Esophagus squamous epithelium (tissue), 4 donors: ENCODE measurements at regions not wholly inside any gene's neighbourhood (a gene's known extent, or its start where the extent isn't known, plus 50 kb on each side); places are given as distances from the start of the nearest gene placed in this dataset.

Source experiments
- CTCF ChIP-seq, 6 experiments: fragments of 450-650 bp in 4 of 6; fragments of 200-600 bp in 2 of 6; sonication (generic) in 2 of 6; IDR thresholded peaks; one replicate each; pipeline ENCODE4 v1.5.1; 2016 to 2019; ENCODE audit warnings: antibody characterized with exemption in 6 of 6, mild to moderate bottlenecking in 4 of 6, moderate library complexity in 4 of 6
- POLR2A ChIP-seq, 4 donors: fragments of 450-650 bp; IDR thresholded peaks; one replicate each; pipeline ENCODE4 v1.6.1; 2017; ENCODE audit warnings: antibody characterized with exemption in 4 of 4, mild to moderate bottlenecking in 4 of 4, moderate library complexity in 3 of 4

DNA sequence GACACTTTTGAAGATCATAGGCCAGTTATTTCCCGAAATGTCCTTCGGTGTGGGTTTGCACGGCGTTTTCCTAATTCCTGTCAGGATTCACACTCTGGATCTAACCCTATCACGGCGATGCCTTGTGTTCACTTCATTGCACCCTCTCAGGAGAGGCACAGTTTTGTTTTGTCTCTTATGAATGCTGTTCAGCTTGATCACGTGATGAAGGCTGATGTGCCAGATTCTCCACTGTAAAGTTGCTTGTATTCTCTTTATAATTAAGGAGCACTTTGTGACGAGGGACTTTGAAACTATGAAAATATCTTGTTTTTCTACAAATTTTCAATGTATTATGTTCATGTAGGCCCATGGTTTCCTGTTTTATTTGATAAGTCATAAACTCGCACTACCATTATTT lies 568.1 kb downstream of the ACTR3B start:
- no peak for TF ChIP-seq CTCF (IDR thresholded peaks at IDR 0.05)
- TF ChIP-seq POLR2A (IDR thresholded peaks at IDR 0.05): no peak
